Gastroesophageal sphincter (tissue), 3 donors: ENCODE measurements at regions not wholly inside any gene's neighbourhood (a gene's known extent, or its start where the extent isn't known, plus 50 kb on each side); places are given as distances from the start of the nearest gene placed in this dataset.

ENCODE experiments used
- CTCF ChIP-seq, 4 experiments: fragments of 200-600 bp in 2 of 4; fragments of 450-650 bp in 2 of 4; sonication (generic) in 1 of 4; IDR thresholded peaks; one replicate each; pipeline ENCODE4 v1.5.1; 2017 to 2019; ENCODE audit warnings: antibody characterized with exemption in 4 of 4, mild to moderate bottlenecking in 2 of 4, moderate library complexity in 2 of 4
- EP300 ChIP-seq: sonication (generic); formaldehyde crosslinking; IDR thresholded peaks from one replicate; pipeline ENCODE4 v1.6.1; 2017; ENCODE audit warnings: antibody characterized with exemption, mild to moderate bottlenecking
- POLR2A ChIP-seq, 2 donors: fragments of 450-650 bp; IDR thresholded peaks; one replicate each; pipeline ENCODE4 v1.6.1; 2017; ENCODE audit warnings: antibody characterized with exemption in 2 of 2, mild to moderate bottlenecking in 2 of 2, moderate library complexity in 1 of 2
- POLR2AphosphoS5 ChIP-seq: sonication (generic); formaldehyde crosslinking; IDR thresholded peaks from one replicate; pipeline ENCODE4 v1.6.1; 2017; ENCODE audit warnings: antibody characterized with exemption

GRCh38 chr10:36048236-36048635 lies 406.1 kb upstream of the FZD8 start:
- TF ChIP-seq CTCF (IDR thresholded peaks at IDR 0.05) (no peak), POLR2A (IDR thresholded peaks at IDR 0.05) (no peak), EP300 (no peak), POLR2AphosphoS5 (no peak)
